DOHH2 (cell line): ENCODE measurements at regions not wholly inside any gene's neighbourhood (a gene's known extent, or its start where the extent isn't known, plus 50 kb on each side); places are given as distances from the start of the nearest gene placed in this dataset.

Experiments used
- CTCF ChIP-seq: fragments of 200-600 bp; sonication (generic); IDR thresholded peaks from one replicate; pipeline ENCODE4 v1.5.1; 2014; ENCODE audit warnings: antibody characterized with exemption, mild to moderate bottlenecking, low read depth, low read length; ENCODE audit not compliant: poor library complexity, severe bottlenecking
- EZH2phosphoT487 ChIP-seq: fragments of 200-600 bp; sonication (generic); IDR thresholded peaks from 2 replicates; pipeline ENCODE4 v1.6.1; 2017; ENCODE audit warnings: borderline replicate concordance, mild to moderate bottlenecking, antibody characterized with exemption, low read length, moderate library complexity, mixed read lengths

GRCh38 chr6:65798280-65799014 is 91.4 kb upstream of the EYS start:
- TF ChIP-seq CTCF (no peak), EZH2phosphoT487 (no peak)
